ENCODE measurements at regions not wholly inside any gene's neighbourhood (a gene's known extent, or its start where the extent isn't known, plus 50 kb on each side); places are given as distances from the start of the nearest gene placed in this dataset.

DNA sequence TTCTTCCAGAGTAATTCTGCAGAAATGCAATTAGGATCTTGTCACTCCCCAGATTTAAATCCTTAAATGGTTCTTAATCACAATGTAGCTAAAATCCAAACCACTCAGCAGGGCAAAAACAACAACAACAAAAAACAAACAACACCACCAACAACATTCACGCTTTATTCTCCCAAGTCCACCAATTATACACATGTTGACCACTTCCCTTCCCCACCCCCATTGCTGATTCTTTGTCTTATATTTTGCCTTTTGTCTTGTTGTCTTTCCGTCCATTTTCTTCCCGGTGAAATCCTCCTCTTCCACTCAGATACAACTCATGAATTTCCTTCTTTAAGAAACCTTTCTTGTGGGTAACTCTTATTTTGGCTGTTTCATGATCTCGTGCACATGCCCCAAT lies 902.8 kb downstream of the EPHA4 start:
- no peak for DNase-seq

DNA sequence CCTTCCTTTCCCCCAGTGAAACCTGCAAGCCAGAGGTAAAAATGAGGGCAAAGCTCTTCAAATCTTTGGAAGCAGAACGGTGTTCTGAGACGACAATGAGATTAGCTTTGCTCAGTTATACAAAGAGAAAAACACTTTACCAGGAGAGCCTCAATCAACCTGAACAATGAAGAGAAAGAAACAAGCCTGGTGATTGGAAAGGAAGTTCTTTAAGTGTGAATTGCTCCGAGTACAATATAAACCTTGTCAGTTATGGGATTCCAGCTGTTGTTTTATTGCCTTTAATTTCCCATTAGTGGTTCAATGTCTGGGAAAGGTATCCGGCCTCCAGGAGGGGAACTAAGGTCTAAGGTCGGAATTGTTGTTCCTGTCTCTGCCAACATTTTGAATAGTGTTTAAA lies 901.6 kb downstream of the EPHA4 start:
- DNase-seq = no peak

DNA sequence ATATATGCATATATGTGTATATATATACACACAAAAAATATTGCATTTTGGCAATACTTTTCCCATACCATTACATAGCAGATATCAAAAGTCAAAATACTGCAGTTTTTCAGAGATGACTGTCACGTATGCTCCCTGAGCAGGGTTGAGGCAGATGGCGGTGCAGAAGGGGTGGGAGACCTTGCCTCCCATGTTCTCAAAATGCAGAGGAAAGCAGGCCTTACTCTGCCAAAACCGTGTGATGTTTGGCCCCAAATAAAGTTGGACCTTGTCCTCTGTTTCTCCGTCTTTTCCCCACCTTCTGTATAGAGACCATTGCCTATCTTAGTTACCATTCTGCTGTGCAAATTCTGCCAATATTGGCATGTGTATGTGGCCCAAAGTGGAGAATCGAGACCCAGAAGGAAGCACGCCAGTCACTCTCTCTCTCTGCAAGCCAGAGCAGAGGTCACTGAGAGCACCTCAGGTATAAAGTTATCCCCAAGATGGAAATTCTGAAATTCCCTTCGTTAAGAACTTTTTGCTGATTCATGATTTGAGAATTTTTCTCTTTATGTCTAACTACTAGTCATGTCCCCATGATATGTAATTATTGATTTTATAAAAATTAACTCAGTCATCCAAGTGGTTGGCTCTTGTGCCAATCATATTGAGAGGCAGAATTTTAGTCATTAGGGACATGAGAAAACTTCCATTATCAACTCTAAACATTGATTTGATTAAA lies 898.8 kb downstream of the EPHA4 start:
- no peak for DNase-seq

DNA sequence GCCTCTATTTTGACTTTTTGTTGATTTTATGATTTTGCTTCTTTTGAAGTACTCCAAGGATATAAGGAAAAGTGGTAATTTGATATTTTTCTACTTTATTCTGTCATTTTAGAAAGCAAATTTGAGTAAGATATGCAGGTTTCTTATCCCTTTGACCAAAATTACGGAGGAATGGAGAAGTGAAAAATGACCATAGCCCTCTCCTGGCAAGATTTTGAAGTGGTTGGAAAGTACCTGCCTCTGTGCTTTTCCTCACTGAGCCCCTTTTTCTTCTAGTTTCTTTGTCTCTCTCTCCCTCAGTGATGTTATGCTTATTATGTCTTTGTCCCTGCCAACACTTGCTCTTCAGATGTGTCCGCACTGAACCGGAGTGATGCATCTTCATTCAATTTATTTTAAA lies 898.1 kb downstream of the EPHA4 start:
- no peak for DNase-seq

DNA sequence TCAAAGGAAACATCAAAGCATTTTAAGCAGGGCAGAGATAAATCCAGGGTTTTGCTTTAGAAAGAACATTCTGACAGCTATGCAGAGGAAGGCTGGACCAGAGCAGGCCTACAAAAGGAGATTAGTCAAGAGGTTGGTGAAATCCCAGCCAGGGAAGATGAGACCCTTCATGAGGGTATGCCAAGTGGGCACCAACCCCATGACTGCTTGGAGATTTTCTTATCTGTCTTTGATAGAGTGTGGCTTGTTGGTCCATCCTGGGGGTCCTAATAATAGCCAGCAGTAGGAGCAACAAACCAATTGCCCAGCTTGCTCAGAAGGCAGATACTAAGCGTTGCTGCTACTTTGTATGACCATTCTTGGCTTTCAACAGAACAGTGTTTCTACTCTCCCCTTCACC lies 895.4 kb downstream of the EPHA4 start:
- DNase-seq = no peak

DNA sequence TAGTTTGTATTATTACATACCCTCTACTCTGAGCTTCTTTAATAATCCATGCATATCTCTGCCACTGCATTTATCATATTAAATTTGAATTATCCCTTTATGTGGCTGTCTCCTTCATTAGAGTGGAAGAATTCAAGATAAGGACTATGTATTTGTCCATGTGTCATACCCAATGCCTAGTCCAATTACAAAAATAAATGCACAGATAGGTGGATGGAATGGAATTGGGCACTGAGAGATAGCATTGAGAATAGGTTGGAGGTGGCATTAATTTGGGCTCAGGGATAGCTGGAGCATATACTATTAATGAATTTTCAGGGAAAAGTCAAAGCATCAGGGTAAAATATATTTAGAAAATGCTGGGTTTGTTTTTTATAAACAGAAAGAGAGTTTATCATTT lies 893.2 kb downstream of the EPHA4 start:
- DNase-seq = no peak

DNA sequence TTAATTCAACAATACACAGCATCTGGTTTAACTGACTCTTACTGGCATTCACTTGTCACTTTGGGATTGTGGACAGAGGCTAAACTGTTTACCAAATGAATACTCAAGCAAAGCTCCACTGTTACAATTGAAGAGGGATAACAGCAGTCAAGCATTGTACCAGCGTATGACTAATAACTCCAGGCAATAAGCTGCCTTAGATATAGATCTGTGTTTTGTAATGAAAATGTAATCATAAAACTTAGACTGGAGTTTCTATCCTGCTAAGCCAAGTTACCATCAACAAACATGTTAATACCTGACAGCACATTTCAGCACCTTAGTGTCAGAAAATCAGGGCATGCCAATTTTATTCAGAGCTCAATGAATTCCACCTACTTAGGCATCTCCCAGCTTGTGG lies 889.5 kb downstream of the EPHA4 start:
- no peak for DNase-seq

DNA sequence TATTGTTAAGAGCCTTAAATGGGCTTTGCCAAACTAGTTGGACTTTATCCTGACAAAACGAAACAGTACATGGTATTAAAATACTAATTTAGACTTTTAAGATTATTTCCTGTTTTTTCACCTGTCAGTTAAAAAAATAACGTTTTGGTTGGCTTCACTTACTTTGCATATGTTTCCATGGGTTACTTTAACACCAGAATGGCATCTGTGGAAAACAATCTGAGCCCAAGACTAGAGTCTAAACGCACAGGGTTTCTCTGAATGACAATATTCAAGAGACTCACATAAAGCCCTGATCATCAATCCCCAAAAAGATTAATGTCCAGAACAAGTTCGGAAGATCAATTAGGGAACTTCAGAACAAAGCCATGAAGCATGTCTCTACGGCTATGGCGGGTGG lies 888.0 kb downstream of the EPHA4 start:
- DNase-seq = no peak

DNA sequence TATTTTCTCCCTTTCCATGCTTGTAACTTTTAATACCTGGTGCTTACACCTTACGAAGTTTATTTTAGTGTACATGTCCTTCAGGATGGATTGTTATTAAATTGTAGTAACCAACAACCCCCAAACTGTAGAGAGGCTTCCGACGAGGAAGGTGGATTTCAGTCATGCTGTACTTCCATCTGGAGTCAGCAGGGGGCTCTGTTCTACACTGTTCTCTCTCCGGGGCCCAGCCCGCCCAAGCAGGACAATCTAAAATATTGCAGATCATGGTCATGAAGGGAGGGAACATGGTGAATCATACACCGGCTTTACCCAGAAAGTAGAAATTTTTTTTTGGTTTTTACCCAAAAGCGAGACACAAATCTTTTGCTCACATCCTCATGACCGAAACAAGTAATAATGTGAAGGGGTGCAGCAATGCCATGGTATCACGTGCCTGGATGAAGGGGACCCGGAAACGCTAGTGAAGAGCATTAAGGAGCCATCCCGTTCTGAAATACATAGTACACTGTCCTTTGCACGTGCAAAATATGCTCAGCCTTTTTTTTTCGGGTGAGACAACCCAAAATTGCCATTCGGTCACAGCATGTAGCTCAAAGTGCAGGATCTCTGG lies 884.8 kb downstream of the EPHA4 start:
- peak; percentile 49 to 60 for DNase-seq

DNA sequence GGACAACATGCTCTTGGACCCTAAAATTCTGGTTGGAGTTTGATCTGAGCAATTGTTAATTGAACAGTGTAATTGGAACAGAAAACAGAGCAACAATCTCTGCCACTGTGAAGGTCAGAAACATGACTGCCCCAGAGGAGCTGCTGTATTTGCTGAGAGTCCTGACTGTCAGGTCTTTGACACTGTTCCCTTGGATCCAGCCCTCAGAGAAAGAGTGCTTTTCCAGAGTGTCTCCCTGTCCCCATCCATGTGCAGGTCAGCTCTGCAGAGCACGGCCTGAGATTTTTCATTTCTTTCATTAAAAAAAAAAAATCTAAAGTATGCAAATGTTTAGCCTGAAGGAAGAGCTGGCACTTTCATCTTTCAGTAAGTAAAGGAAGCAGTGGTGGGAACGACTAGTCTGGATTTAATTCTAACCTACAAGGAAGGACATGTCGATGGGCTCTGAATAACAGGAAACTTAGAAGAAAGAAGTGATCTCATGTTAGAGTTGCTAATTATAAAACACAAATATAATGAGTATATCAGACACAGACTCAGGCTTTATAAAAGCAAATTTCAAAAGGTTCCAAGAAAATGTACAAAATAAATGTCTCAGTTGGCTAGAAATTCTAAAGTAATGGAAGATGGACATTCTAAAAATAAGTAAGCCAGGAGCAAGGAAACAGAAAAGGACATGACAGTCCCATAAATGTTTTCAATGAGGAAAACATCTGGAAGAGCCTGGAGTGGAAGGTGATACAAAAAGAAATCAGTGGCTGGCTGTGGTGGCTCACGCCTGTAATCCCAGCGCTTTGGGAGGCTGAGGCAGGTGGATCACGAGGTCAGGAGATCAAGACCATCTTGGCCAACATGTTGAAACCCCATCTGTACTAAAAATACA lies 876.5 kb downstream of the EPHA4 start:
- DNase-seq = no peak

DNA sequence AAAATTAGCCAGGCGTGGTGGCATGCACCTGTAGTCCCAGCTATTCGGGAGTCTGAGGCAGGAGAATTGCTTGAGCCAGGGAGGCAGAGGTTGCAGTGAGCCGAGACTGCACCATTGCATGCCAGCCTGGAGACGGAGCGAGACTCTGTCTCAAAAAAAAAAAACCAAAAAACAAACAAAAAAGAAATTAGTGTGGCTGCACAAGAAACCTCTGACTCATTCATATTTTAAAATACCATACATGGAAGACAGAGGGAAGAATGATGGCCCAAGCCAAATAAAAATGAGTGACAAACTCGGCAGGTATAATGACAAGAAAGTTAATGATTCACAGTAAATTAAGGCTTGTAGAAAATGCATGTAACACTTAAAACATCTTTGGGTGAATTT lies 875.8 kb downstream of the EPHA4 start:
- DNase-seq = no peak

DNA sequence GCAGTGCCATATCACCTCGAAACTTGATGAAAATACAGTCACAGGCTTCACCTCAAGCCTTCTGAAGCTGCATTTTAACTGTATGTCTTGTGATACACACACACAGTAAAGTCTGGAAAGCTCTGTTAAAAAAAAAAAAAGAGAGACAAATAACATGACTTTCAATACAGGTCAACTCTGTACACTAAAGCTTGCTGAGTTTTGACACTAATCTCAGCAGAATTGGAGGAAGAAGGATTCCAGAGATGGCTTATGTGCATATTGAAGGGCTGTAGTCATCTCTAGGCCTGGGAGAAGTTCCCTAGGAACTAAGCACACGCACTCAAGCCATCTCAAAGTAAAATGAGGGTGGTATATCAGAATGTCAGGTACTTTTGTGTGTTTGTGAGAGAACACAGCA lies 875.1 kb downstream of the EPHA4 start:
- no peak for DNase-seq

DNA sequence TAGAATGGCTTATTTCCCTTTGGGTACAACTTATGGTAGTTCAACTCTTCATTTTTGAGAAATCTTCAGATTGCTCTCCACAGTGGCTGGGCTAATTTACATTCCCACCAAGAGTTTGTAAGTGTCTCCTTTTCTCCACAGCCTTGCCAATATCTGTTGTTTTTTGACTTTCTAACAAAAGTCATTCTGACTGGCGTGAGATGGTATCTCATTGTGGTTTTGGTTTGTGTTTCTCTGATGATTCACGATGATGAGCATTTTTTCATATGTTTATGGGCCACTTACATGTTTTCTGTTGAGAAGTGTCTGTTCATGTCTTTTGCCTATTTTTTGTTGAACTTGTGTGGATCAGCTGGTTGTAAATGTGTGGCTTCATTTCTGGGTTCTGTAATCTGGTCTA lies 871.0 kb downstream of the EPHA4 start:
- DNase-seq = no peak

DNA sequence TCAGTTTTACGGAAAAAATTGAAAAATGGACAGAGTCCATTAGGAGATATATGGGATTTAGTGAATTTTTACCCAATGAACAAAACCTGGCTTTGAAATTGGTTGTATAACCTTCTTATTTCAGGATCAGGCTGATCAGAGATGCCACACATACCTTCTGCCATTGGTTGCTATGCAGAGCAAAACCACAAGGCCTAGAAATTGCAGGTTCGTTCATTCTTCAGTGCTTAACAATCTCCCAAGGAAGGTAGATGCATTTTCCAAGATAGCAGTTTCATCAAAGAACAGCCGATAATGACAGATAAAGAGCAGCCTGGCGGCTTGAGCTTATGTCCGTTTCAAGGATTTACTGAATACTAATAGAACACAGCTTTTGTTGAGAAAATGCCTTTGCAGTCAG lies 868.8 kb downstream of the EPHA4 start:
- no peak for DNase-seq

DNA sequence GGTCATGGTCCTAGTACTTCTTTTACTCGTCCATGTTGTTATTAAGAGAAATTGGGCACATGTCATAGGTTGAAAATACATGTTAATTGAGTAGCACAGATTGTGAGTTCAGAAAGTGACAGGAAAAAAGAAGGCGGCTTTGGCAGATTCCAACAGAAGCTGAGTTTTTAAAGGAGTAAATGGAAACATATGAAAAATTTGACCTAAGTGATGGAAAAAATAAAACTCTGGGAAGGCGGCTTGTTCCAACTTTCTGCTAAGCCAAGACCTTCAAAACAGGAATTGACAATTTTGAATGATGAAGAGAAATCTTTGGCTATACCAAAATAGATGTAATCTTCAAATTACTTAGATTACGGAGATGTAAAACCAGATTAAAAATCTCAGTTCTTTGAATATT lies 868.0 kb downstream of the EPHA4 start:
- no peak for DNase-seq

DNA sequence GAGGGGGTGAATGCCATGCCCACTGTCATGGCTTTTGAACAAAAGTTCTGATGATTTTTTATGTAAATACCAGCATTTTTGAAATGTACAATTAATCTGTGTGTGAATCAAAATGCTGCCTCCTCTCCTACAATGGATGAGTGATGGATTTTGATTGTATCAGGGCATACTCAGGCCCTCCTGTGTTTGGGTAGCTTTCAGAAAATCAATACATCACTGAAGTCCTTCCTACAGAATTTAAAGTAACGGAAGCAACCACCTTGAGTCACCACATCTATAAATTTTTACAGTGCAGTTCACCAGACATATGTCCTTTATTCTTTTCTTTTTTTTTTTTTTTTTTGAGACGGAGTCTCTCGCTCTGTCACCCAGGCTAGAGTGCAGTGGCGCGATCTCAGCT lies 867.3 kb downstream of the EPHA4 start:
- DNase-seq = no peak

DNA sequence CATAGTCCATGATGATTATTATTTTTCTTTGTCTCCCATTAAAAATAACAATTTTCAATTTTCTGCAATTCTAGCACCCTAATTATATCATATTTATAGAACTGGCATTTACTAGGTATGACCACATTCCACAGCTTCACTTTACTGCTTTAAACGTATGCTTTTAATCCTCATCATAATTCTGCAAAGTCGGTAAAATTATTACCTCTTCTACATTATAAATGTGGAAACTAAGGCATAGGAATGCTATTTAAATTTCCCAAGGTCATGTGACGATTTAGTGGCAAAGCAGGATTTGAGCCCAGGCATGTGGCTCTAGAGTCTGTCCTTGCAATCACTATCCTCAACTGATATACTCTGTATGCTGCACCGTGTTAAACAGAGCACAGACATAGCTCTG lies 866.4 kb downstream of the EPHA4 start:
- no peak for DNase-seq

DNA sequence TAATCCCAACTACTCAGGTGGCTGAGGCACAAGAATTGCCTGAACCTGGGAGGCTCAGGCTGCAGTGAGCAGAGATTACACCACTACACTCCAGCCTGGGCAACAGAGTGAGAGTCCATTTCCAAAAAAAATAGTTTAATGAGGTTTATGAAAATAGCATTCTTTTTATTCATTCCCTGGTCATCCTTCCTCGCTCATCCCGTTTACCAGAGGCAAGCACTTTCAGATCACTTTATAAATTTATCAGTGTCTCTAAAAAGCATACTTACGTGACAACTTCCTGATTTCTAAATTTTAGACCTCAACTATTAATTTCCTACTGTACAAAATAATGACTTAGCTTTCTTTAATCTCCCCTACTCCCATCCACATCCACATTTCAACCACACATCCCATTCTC lies 864.8 kb downstream of the EPHA4 start:
- DNase-seq = no peak

DNA sequence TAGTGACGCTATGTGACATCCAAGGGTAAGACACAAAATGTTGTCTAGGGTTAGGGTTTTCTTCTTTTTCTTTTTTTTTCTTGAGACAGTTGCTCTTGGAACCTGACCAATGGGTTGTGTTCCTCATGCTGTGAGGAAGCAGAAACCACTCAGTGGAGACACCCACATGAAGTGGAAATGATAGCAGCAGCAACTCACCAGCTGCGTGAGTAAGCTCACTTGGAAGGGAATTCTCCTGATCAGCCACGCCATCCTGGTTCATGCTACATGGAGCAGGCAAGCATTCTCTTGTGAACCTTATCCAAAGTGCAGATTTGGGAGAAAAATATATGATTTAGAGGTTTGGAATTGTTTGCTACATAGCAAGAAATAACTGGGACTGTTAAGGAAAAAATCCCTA lies 863.7 kb downstream of the EPHA4 start:
- no peak for DNase-seq

DNA sequence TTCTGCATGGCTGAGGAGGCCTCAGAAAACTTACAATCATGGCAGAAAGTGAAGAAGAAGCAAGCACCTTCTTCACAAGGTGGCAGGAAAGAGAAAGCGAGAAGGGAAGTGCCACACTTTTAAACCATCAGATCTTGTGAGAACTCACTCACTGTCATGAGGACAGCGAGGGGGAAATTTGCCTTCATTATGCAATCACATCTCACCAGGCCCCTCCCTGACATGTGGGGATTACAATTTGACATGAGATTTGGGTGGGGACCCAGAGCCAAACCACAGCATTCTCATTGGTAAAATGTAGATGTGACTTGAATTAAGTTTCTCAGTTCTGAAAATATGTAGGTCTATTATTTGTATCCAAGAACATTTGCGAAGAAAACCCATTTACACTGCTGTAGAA lies 854.8 kb downstream of the EPHA4 start:
- DNase-seq = no peak

DNA sequence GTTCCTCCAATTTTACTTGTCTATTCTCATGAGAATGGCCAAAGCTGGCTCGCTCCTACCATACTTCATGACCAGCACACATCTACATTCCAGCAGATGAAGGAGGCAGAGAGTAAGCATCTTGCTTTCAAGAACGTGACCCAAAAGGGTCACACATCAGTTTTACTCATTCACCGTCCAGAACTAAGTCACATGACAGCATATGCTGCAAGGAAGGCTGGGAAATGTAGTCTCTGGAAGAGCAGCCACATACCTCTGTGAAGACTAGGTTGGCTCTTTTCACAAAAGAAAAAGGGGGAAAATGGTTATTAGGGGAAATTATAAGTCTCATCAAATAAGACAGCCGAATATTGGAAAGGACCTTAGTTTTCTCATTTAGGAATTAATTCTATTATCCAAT lies 835.3 kb downstream of the EPHA4 start:
- no peak for DNase-seq

DNA sequence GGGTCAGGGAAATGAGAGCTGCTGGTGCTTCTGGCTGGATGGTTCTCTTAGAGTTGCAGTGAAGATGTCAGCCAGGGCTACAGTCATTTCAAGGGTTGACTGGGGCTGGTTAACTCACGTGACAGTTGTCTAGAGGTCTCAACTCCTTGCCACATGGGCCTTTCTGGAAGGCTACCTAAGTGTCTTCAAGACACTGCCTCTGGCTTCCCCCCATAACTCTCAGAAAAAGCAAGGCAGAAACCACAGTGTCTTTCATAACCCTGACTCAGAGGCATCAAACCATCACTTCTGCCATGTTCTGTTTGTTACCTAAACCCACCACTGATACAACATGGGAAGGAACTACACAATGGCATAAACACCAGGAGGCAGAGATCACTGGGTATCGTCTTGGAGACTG lies 828.9 kb downstream of the EPHA4 start:
- DNase-seq = no peak

DNA sequence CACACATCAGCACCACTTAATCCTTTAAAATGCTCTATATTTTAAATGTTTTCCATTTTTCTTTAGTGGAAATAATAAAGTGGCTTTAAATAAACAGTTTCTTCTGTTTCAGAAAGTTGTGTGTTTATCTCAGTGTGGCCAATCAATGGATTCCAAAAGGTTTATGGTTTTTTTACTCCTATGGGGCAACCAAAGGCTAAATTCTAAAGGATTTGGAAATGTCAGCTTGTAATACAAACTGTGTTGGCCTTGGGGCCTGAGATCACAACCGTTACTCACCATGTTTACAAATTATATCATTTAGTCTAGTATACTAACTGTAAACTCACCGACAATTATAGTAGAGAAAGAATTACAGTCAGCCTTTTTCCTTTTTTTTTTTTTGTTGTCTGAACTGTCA lies 827.2 kb downstream of the EPHA4 start:
- no peak for DNase-seq

DNA sequence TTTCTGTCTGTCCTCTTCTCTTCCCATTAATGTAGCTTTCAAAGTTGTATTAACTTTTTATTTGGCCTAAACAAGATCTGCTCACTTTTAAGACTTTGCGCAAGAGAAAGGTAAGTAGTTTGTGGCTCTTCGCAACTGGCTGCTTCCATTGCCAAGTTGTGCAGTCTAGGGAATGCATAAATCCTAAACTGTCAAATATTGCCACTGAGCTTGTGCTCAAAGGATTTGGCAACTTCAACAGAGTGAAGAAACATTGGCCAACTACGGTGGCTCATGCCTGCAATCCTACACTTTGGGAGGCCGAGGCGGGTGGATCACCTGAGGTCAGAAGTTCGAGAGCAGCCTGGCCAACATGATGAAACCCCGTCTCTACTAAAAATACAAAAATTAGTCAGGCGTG lies 826.4 kb downstream of the EPHA4 start:
- DNase-seq = no peak

All from inflammatory macrophage (primary cell).